ENCODE measurements at regions not wholly inside any gene's neighbourhood (a gene's known extent, or its start where the extent isn't known, plus 50 kb on each side); places are given as distances from the start of the nearest gene placed in this dataset.
"Not testable (repeated sequence)": the region's sequence is repeated elsewhere in the genome, so short reads cannot be mapped to it uniquely, and the experiment has no call there.

GRCh38 chr12:131568336-131568735 is 142.6 kb upstream of the SFSWAP start:
- TF ChIP-seq, protein P1, sequence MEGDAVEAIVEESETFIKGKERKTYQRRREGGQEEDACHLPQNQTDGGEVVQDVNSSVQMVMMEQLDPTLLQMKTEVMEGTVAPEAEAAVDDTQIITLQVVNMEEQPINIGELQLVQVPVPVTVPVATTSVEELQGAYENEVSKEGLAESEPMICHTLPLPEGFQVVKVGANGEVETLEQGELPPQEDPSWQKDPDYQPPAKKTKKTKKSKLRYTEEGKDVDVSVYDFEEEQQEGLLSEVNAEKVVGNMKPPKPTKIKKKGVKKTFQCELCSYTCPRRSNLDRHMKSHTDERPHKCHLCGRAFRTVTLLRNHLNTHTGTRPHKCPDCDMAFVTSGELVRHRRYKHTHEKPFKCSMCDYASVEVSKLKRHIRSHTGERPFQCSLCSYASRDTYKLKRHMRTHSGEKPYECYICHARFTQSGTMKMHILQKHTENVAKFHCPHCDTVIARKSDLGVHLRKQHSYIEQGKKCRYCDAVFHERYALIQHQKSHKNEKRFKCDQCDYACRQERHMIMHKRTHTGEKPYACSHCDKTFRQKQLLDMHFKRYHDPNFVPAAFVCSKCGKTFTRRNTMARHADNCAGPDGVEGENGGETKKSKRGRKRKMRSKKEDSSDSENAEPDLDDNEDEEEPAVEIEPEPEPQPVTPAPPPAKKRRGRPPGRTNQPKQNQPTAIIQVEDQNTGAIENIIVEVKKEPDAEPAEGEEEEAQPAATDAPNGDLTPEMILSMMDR (IDR thresholded peaks at IDR 0.05; ENCODE audit: low read depth, low read length, missing control alignments), result no peak
- no peak overlapping the region for H3K4me3 ChIP-seq (replicated peaks; ENCODE audit: low read depth, low read length)
- DNase-seq (ENCODE audit: extremely low read depth, low read depth), result no peak

- TF ChIP-seq, protein P1 (IDR thresholded peaks at IDR 0.05; ENCODE audit: low read depth, low read length, missing control alignments), result no peak
- H3K4me3 ChIP-seq (replicated peaks; ENCODE audit: low read depth, low read length), result no peak overlapping the region
- no peak for DNase-seq (ENCODE audit: extremely low read depth, low read depth)
Measured at GRCh38 chr12:131570596-131570995, 140.3 kb upstream of the SFSWAP start.

GRCh38 chr12:131571827-131572226 is 139.1 kb upstream of the SFSWAP start:
- H3K4me3 ChIP-seq (replicated peaks; ENCODE audit: low read depth, low read length), result no peak overlapping the region
- TF ChIP-seq, protein P1 (IDR thresholded peaks at IDR 0.05; ENCODE audit: low read depth, low read length, missing control alignments), result no peak
- DNase-seq (ENCODE audit: extremely low read depth, low read depth), result no peak

GRCh38 chr12:131572626-131573025 is 138.3 kb upstream of the SFSWAP start:
- no peak overlapping the region for H3K4me3 ChIP-seq (replicated peaks; ENCODE audit: low read depth, low read length)
- DNase-seq (ENCODE audit: extremely low read depth, low read depth), result no peak
- TF ChIP-seq, protein P1 (IDR thresholded peaks at IDR 0.05; ENCODE audit: low read depth, low read length, missing control alignments), result no peak

GRCh38 chr12:131573631-131574394 is 137.1 kb upstream of the SFSWAP start:
- TF ChIP-seq, protein P1 (IDR thresholded peaks at IDR 0.05; ENCODE audit: low read depth, low read length, missing control alignments), result no peak
- H3K4me3 ChIP-seq (replicated peaks; ENCODE audit: low read depth, low read length), result no peak overlapping the region
- no peak for DNase-seq (ENCODE audit: extremely low read depth, low read depth)

DNA sequence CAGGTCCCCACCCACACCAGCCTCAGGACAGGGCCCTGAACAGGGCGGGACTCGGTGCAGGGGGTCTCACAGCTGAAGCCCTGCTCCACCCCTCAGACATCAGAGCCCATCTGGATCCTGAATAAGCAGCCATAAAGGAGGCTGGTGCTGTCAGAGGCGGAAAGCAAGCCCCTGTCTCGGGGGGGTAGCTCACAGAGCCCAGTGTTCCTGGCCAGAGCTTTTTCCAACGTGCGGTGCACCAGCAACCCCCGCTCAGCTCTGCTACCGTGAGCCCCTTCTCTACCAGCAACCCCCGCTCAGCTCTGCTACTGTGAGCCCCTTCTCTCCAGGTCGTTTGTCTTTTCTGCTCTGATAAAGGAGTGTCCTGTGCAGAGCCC is 136.5 kb upstream of the SFSWAP start:
- DNase-seq (ENCODE audit: extremely low read depth, low read depth), result no peak
- no peak overlapping the region for H3K4me3 ChIP-seq (replicated peaks; ENCODE audit: low read depth, low read length)
- TF ChIP-seq, protein P1 (IDR thresholded peaks at IDR 0.05; ENCODE audit: low read depth, low read length, missing control alignments), result no peak

DNA sequence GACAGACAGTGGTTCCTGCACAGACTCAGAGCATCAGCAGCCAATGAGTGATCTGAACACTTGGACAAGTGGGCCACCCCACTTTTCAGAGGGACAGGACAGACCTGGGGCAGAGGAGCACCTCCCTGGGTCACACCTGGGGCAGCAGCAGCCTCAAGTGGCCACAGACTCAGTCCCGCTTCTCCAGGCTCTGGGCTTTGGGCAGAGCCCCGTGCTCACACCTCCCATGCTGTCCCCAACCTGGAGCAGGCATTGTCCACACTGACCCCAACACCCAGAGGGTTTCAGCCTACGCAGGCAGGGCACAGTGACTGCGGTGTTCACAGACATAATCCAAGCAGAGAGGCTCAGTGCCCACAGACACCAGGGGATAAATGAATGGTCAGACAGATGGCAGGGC is 135.5 kb upstream of the SFSWAP start:
- TF ChIP-seq, protein P1 (IDR thresholded peaks at IDR 0.05; ENCODE audit: low read depth, low read length, missing control alignments), result no peak

GRCh38 chr12:131576734-131577133 is 134.2 kb upstream of the SFSWAP start:
- H3K4me3 ChIP-seq (replicated peaks; ENCODE audit: low read depth, low read length); DNase-seq (ENCODE audit: extremely low read depth, low read depth): not testable (repeated sequence)

More for the DNA sequence above, 135.5 kb upstream of the SFSWAP start:
- DNase-seq (ENCODE audit: extremely low read depth, low read depth), result no peak
- no peak overlapping the region for H3K4me3 ChIP-seq (replicated peaks; ENCODE audit: low read depth, low read length)

Data from HFF-Myc (cell line).